ENCODE measurements at regions not wholly inside any gene's neighbourhood (a gene's known extent, or its start where the extent isn't known, plus 50 kb on each side); places are given as distances from the start of the nearest gene placed in this dataset.

DNA sequence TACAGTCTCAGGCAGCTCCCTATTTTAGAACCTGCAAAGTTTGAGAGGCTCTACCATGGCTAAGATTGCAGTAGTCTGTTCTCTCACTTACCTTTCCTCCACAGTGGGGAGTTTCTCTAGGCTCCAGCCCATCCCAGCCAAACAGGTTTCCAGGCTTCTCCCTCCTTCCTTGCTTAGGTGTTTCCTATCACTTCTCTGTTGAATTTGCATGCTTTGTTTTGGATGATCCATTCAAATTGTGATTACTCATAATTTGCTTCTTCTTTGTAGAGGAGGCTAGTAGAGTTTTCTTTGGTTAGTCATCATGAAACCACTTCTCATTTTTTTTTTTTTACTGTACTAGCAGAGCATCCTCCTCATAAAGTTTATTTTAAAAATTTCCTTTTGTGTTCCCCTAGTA, 1242.2 kb upstream of the MIR17HG start:
- TF ChIP-seq CTCF (IDR thresholded peaks at IDR 0.05) (no peak), POLR2A (IDR thresholded peaks at IDR 0.05) (no peak)
